Calu3 (cell line): ENCODE measurements at regions not wholly inside any gene's neighbourhood (a gene's known extent, or its start where the extent isn't known, plus 50 kb on each side); places are given as distances from the start of the nearest gene placed in this dataset.

ENCODE experiments used
- BruUV-seq: library from RNA; stranded (reverse); fragments of 400-500 nt; replicated peaks from 2 replicates; lab custom pipeline; 2021; lab: Mats Ljungman, UMichigan
- CTCF ChIA-PET: fragments of 300-600 bp; sonication (Branson Sonifier 250); formaldehyde crosslinking; loops from one replicate; lab custom pipeline; 2022; ENCODE audit warnings: antibody characterized with exemption; lab: Charles Lee
- DNase-seq: peaks from one replicate; pipeline ENCODE4 v3.0.0; 2022
- H3K27ac Mint-ChIP-seq: one replicate; pipeline ENCODE4 v1.8.0; 2022; ENCODE audit warnings: mixed read lengths; ENCODE audit not compliant: unreplicated experiment
- H3K27me3 Mint-ChIP-seq: one replicate; pipeline ENCODE4 v1.8.0; 2022; ENCODE audit warnings: mixed read lengths; ENCODE audit not compliant: unreplicated experiment
- H3K36me3 Mint-ChIP-seq: one replicate; pipeline ENCODE4 v1.8.0; 2022; ENCODE audit warnings: mild to moderate bottlenecking, moderate library complexity, mixed read lengths; ENCODE audit not compliant: insufficient read depth, unreplicated experiment
- H3K4me1 Mint-ChIP-seq: one replicate; pipeline ENCODE4 v1.8.0; 2022; ENCODE audit warnings: mild to moderate bottlenecking, low read depth, mixed read lengths; ENCODE audit not compliant: unreplicated experiment
- H3K4me3 Mint-ChIP-seq: one replicate; pipeline ENCODE4 v1.8.0; 2022; ENCODE audit warnings: mild to moderate bottlenecking, low read depth, moderate library complexity, mixed read lengths; ENCODE audit not compliant: unreplicated experiment
- H3K9me3 Mint-ChIP-seq: one replicate; pipeline ENCODE4 v1.8.0; 2022; ENCODE audit warnings: low read depth, mixed read lengths; ENCODE audit not compliant: unreplicated experiment
- CTCF ChIP-seq: fragments of 200-600 bp; IDR thresholded peaks from one replicate; pipeline ENCODE4 v1.8.0; 2022; ENCODE audit warnings: antibody characterized with exemption; ENCODE audit not compliant: unreplicated experiment
- intact Hi-C: fragments of 100-400 bp; cut with micrococcal nuclease; formaldehyde crosslinking; loops from one replicate; pipeline ENCODE4 v1.10.0; 2022; ENCODE audit not compliant: unreplicated experiment

- intact Hi-C loops = no loop called here
- H3K36me3 Mint-ChIP-seq = no peaks in the 10 kb centered on the region
- H3K27me3 Mint-ChIP-seq = no peaks in the 10 kb centered on the region
- no peak for DNase-seq
- no peak for TF ChIP-seq CTCF
- no peak overlapping the region for H3K4me3 Mint-ChIP-seq
- CTCF ChIA-PET = no interaction called here
- H3K4me1 Mint-ChIP-seq = no peaks in the 10 kb centered on the region
- no peak overlapping the region for H3K27ac Mint-ChIP-seq
- no peaks in the 10 kb centered on the region for H3K9me3 Mint-ChIP-seq
- no TSS peak for BruUV-seq
Measured at GRCh38 chr14:62558451-62558850, 486.8 kb downstream of the KCNH5 start.

GRCh38 chr14:62585247-62585646, 460.0 kb downstream of the KCNH5 start:
- no peaks in the 10 kb centered on the region for H3K36me3 Mint-ChIP-seq
- no TSS peak for BruUV-seq
- intact Hi-C loops = no loop called here
- no peaks in the 10 kb centered on the region for H3K27me3 Mint-ChIP-seq
- no peaks in the 10 kb centered on the region for H3K4me1 Mint-ChIP-seq
- H3K4me3 Mint-ChIP-seq = no peak overlapping the region
- H3K27ac Mint-ChIP-seq = no peak overlapping the region
- CTCF ChIA-PET = no interaction called here
- no peaks in the 10 kb centered on the region for H3K9me3 Mint-ChIP-seq
- no peak for TF ChIP-seq CTCF
- DNase-seq = no peak

- H3K9me3 Mint-ChIP-seq = no peaks in the 10 kb centered on the region
- no peaks in the 10 kb centered on the region for H3K27me3 Mint-ChIP-seq
- peak; percentile 1 for DNase-seq
- H3K36me3 Mint-ChIP-seq = no peaks in the 10 kb centered on the region
- no peaks in the 10 kb centered on the region for H3K4me1 Mint-ChIP-seq
- H3K27ac Mint-ChIP-seq = no peak overlapping the region
- no peak for TF ChIP-seq CTCF
- no TSS peak for BruUV-seq
- H3K4me3 Mint-ChIP-seq = no peak overlapping the region
- intact Hi-C loops = no loop called here
- CTCF ChIA-PET = no interaction called here
Measured at GRCh38 chr14:62592877-62593276, 452.4 kb downstream of the KCNH5 start.

GRCh38 chr14:62597143-62597542, 448.1 kb downstream of the KCNH5 start:
- no peaks in the 10 kb centered on the region for H3K4me1 Mint-ChIP-seq
- peaks cover 2% of the 10 kb centered on the region for H3K9me3 Mint-ChIP-seq
- H3K36me3 Mint-ChIP-seq = no peaks in the 10 kb centered on the region
- no peaks in the 10 kb centered on the region for H3K27me3 Mint-ChIP-seq
- no peak overlapping the region for H3K4me3 Mint-ChIP-seq
- intact Hi-C loops = no loop called here
- no peak for DNase-seq
- BruUV-seq = no TSS peak
- no peak overlapping the region for H3K27ac Mint-ChIP-seq
- CTCF ChIA-PET = no interaction called here
- TF ChIP-seq CTCF = no peak
